GM18502 (cell line): ENCODE measurements at regions not wholly inside any gene's neighbourhood (a gene's known extent, or its start where the extent isn't known, plus 50 kb on each side); places are given as distances from the start of the nearest gene placed in this dataset.

Source experiments
- ATAC-seq: cut with Tn5 transposase; IDR thresholded peaks from one replicate; pipeline ENCODE4 v1.9.1; 2021; ENCODE audit warnings: mild to moderate bottlenecking; ENCODE audit not compliant: unreplicated experiment, poor library complexity

GRCh38 chr14:34222122-34222521 is 239.9 kb downstream of the SPTSSA start:
- ATAC-seq = no peak

DNA sequence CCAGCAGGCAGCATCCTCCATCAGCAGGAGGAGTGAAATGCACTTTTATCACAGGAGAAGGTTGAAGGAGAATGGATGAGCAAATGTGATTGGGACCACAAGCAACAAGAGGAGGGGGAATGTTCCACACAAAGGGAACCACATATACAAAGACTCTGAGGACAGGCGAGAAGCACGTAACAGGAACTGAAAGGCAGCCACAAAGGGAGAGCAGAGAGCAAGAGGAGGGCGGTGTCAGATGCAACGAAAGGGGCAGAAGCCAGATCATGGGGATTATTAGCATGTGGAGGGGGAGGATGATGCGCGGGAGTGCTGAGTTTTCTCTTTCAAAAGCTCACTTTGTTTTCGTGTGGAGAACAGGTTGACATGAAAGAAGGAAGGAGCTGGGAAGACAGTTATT is 241.1 kb downstream of the SPTSSA start:
- peak; percentile 98 for ATAC-seq

DNA sequence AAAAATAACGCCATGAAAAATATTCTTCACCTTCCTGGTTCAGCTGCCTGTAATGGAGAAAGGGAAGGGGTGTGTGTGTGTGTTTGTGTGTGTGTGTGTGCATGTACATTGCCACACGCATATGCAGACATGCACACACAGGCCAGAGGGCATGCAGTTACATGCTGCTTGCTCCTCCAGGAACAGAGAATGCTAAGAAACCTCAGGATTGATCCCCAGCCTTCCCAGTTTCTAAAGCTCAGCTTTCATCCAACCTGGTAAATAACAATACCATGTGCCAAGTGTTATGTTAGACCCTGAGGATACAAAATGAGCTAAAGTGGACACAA is 241.7 kb downstream of the SPTSSA start:
- no peak for ATAC-seq

DNA sequence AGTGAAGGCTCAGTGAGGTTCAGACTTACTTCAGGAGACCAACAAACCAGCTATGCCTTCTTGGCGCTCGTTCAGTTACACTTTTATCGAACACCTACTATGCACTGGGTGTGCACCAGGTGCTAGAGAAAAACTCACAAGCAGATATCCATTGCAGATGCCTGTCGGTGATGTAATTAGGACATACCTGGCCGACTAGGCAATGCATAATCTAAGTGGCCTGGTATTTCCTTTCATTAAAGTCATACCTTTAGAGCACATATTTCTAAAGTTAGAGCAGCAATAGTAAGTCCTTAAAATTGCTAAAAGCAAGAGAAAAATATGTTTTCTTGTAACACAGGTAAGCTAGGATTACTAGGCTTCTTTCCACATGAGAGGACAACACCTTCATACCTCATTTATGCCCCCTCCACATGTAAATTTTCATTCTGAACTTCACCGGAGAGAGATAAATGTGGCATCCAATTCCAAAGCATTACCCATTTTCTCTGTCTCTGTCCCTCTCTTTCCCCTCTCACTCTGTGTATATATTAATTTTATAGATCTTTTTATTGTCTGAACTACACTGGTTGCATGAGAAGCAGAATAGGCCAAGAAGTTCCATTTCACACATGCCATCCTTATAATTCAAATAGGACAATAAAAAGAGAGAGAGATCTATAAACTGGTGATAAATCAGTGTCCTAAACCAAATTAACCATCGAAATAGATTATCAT is 242.2 kb downstream of the SPTSSA start:
- ATAC-seq = no peak

DNA sequence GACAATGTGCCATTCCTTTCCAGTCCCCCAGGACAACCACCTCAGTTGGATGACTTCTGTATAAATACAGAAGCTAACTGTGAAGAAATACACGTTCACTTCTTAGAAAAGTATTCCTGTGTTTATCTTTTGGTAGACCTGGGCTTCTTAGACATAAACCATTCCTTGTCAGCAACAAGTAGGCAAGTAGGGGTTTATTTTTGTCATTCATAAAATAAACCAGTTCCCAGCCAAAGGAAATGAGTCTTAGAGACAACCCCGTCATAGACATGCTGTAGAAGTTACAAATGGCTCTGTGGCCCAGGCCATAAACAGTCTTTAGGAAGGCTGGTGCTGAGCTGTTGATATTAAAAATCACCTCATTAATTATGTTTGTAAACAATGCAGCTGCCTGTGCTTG is 243.2 kb downstream of the SPTSSA start:
- ATAC-seq = no peak

GRCh38 chr14:34214961-34215360 is 247.1 kb downstream of the SPTSSA start:
- ATAC-seq = no peak

- ATAC-seq = no peak
These were observed 248.7 kb downstream of the SPTSSA start for GRCh38 chr14:34213332-34213731.

GRCh38 chr14:34212172-34212929 is 249.7 kb downstream of the SPTSSA start:
- no peak for ATAC-seq

DNA sequence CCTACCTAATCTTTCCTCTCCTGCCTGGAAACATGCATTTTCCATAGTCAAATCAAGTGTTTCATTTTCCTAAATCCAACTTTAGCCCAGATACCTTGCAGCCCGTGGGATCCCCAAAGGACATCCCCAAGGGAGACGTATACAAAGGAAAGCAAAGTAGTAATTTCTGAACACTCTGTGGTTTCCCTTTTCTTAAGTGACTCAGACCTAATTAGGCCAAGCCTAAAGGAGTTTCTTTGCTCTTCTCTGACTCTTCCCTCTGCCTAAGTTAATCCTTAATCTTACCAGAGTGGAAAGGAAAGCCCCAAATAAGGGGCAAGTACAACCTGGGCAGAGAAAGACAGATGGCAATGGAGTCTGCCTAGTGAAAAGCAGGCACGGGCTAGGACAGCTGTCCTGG is 250.3 kb downstream of the SPTSSA start:
- peak; percentile 81 for ATAC-seq

DNA sequence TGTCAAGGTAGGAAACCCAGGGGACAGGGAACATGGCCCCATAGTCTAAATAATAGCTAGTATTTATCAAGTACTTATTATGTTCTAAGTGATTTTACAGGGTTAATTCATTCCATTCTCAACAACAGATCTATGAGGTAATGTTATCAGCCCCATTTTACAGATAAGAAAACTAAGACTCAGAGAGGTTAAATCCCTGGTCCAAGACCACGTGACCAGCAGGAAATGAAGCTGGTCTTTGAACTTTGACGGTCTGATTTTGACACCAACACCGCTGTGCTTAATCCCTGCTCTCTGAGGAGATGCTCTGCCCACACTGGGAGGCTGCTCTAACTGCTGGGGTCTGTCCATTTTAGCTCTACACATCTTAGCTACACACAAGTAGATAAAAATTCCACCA is 253.5 kb downstream of the SPTSSA start:
- ATAC-seq = no peak

DNA sequence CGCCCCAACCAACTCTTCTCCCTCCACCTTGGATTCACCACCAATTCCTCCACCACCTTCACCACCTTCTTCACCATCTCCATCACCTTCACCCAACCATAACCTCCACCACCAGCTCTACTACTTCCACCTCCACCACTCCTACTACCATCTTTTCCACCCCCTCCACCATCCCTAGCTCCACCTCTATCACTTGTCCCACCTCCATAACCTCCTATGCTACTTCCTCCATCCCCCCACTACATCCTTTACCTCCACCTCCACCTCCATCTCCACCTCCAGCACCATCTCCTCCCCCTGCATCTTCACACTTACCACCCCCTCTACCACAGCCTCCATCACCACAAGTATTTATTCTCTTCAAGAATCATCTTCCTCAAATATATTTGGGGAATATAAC is 254.9 kb upstream of the EGLN3 start:
- no peak for ATAC-seq

DNA sequence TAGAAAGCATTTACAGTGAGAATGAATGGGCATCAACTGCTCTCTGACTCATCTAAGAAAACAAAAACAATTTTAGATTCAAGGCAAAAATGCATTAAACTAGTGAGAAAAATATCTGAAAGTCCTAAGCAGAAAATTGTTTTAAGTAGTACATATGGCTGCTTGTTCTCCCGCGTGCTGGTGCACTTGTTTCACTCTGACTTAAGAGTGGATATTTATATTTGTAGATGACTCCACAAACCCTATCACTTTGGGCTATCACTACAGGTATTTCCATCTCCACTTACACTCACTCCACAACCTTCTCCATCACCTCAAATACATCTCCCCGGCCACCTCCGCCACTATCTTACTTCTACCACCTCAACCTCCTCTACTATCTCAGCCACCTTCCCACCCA is 253.9 kb upstream of the EGLN3 start:
- ATAC-seq = no peak

- no peak for ATAC-seq
These were observed 252.4 kb upstream of the EGLN3 start for GRCh38 chr14:34203251-34203722.

- ATAC-seq = no peak
These were observed 251.2 kb upstream of the EGLN3 start for GRCh38 chr14:34201909-34202637.

DNA sequence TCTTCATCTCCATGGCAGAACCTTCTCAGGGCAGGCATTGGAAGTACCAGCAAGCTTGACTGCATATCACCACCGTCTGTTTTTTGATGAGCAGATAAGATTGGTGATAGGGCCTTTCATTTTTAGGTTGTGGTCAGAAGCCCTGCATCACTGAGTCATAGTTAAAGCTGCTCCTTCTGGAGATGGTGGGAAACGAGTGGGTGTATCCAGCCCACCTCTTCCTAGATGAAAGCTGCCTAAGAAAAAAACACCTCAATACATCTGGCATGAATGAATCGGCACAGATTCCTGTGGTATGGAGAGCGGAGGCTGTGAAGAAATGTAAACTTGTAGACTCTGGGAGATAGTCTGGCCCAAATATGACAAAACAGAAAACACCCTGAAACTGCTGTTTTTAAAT is 248.7 kb upstream of the EGLN3 start:
- ATAC-seq = no peak

GRCh38 chr14:34198096-34198495 is 247.2 kb upstream of the EGLN3 start:
- no peak for ATAC-seq

DNA sequence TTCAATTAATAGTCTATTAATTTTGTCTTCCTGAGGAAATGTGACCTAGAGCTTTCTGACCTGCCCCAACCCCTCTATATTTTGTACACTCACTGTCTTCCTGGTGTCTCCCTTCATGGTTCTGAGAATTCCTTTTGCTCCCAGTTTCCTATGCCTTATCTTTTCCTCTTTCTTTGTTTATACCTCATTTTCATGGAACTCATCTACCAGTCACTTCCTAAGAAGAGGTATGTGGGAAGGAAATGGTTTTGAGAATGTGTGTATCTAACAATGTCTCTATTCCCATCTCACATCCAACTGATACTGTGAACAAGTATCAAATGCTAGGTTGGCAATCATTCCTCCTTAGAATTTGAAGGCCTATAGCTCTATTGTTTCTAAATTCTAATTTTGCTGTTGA is 245.1 kb upstream of the EGLN3 start:
- no peak for ATAC-seq

DNA sequence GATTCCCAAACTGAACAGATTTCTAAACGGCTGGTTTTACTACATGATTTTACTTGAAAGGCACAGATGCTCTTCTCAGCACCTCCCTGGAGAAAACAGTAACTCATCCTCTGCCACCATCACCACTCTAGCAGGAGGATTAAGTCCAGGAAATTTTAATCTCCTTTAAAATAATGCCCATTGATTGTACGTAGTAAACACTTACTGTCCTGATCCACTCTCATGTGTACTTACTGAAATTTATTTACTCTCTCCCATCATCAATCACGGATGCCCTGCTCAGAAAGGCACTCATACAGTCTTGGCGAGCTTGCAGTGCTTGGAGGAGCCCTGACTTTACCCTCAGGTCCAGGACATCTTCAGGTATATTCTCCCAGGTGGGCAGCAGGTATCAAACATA is 239.8 kb upstream of the EGLN3 start:
- no peak for ATAC-seq

- no peak for ATAC-seq
These were observed 239.0 kb upstream of the EGLN3 start for GRCh38 chr14:34189866-34190265.

GRCh38 chr14:34187519-34188044 is 236.7 kb upstream of the EGLN3 start:
- ATAC-seq = no peak

GRCh38 chr14:34187061-34187460 is 236.2 kb upstream of the EGLN3 start:
- ATAC-seq = no peak
